Epithelial cell of esophagus (primary cell): ENCODE measurements at regions not wholly inside any gene's neighbourhood (a gene's known extent, or its start where the extent isn't known, plus 50 kb on each side); places are given as distances from the start of the nearest gene placed in this dataset.

ENCODE experiments used
- DNase-seq: peaks from one replicate; pipeline ENCODE4 v3.0.0; 2010; ENCODE audit warnings: low read depth
- H3K4me3 ChIP-seq: 2 replicates; pipeline ENCODE4 v1.5.1; 2011; ENCODE audit warnings: mild to moderate bottlenecking, low read length, control low read depth
- CTCF ChIP-seq: IDR thresholded peaks from 2 replicates; pipeline ENCODE4 v1.5.1; 2011; ENCODE audit warnings: low read depth, mild to moderate bottlenecking, low read length, control low read depth, inconsistent platforms; ENCODE audit not compliant: insufficient read depth; ENCODE audit errors: missing control alignments

GRCh38 chr1:34477632-34478141 lies 277.2 kb upstream of the GJB5 start:
- DNase-seq, result no peak
- TF ChIP-seq CTCF, result no peak
- H3K4me3 ChIP-seq, result no peak overlapping the region

- DNase-seq, result no peak
- no peak for TF ChIP-seq CTCF
- H3K4me3 ChIP-seq, result no peak overlapping the region
Observed at GRCh38 chr1:34478515-34479076, 276.3 kb upstream of the GJB5 start.

GRCh38 chr1:34479731-34480130 lies 275.1 kb upstream of the GJB5 start:
- TF ChIP-seq CTCF, result no peak
- no peak for DNase-seq
- H3K4me3 ChIP-seq, result no peak overlapping the region

GRCh38 chr1:34488080-34488708 lies 266.7 kb upstream of the GJB5 start:
- H3K4me3 ChIP-seq, result no peak overlapping the region
- DNase-seq, result peak; percentile 4
- TF ChIP-seq CTCF, result no peak

GRCh38 chr1:34500451-34500850 lies 254.4 kb upstream of the GJB5 start:
- H3K4me3 ChIP-seq, result no peak overlapping the region
- DNase-seq, result peak; percentile 23
- no peak for TF ChIP-seq CTCF

- H3K4me3 ChIP-seq, result no peak overlapping the region
- DNase-seq, result no peak
- no peak for TF ChIP-seq CTCF
Observed at GRCh38 chr1:34511802-34512201, 243.0 kb upstream of the GJB5 start.
